Thyroid gland (tissue), 4 donors: ENCODE measurements at regions not wholly inside any gene's neighbourhood (a gene's known extent, or its start where the extent isn't known, plus 50 kb on each side); places are given as distances from the start of the nearest gene placed in this dataset.

Experiments used
- DNase-seq, 2 donors: peaks; one replicate each; pipeline ENCODE4 v3.0.0-alpha.2; 2019
- H3K27ac ChIP-seq, 3 donors: fragments of 200-600 bp; sonication (generic); 1 replicate in 2 of 3; 2 replicates in 1 of 3; pipeline ENCODE4 v1.5.1; 2016 to 2019; ENCODE audit warnings: mild to moderate bottlenecking in 1 of 3, moderate library complexity in 1 of 3
- H3K27me3 ChIP-seq: fragments of 200-600 bp; sonication (generic); one replicate; pipeline ENCODE4 v1.5.1; 2019
- H3K36me3 ChIP-seq, 2 donors: fragments of 200-600 bp; sonication (generic); one replicate each; pipeline ENCODE4 v1.5.1; 2016 to 2019
- H3K4me1 ChIP-seq, 2 donors: fragments of 200-600 bp; sonication (generic); one replicate each; pipeline ENCODE4 v1.5.1; 2017 to 2019
- H3K4me3 ChIP-seq, 3 donors: fragments of 200-600 bp; sonication (generic); replicated peaks in 1 of 3; 1 replicate in 2 of 3; 2 replicates in 1 of 3; pipeline ENCODE4 v1.5.1; 2016; ENCODE audit warnings: mild to moderate bottlenecking in 1 of 3
- H3K9me3 ChIP-seq: fragments of 200-600 bp; sonication (generic); one replicate; pipeline ENCODE4 v1.5.1; 2017
- CTCF ChIP-seq, 6 experiments: fragments of 200-600 bp in 3 of 6; fragments of 450-650 bp in 3 of 6; sonication (generic) in 3 of 6; IDR thresholded peaks; one replicate each; pipeline ENCODE4 v1.5.1; 2016 to 2019; ENCODE audit warnings: antibody characterized with exemption in 6 of 6, mild to moderate bottlenecking in 2 of 6, inconsistent platforms in 1 of 6, moderate library complexity in 1 of 6
- POLR2A ChIP-seq, 2 donors: fragments of 450-650 bp; IDR thresholded peaks; one replicate each; pipeline ENCODE4 v1.6.1; 2017; ENCODE audit warnings: antibody characterized with exemption in 2 of 2, mild to moderate bottlenecking in 2 of 2, moderate library complexity in 1 of 2
- WGBS, 2 donors: methylation state at CpG; one replicate each; pipeline ENCODE4 v1.1.5; 2017; 5-methylcytosine and 5-hydroxymethylcytosine counted together
- intact Hi-C: fragments of 100-400 bp; cut with DNase I; formaldehyde crosslinking; loops from one replicate; pipeline ENCODE4 v1.15.1; 2023

GRCh38 chr12:127899971-127900370 is 367.0 kb upstream of the TMEM132C start:
- intact Hi-C loops: no loop called here
- Histone ChIP-seq H3K27me3 (no peaks in the 10 kb centered on the region), H3K27ac (peak overlapping the region in 2 of 3 donors; percentile 33 to 51), H3K4me1 (peaks cover 0 to 15% of the 10 kb centered on the region in 2 donors), H3K36me3 (no peaks in the 10 kb centered on the region), H3K9me3 (no peaks in the 10 kb centered on the region), H3K4me3 (no peak overlapping the region)
- DNase-seq: peak; percentile 53 to 76
- 8 to 18% methylated on average over 5 of the region's 5 CpGs for WGBS, 2 donors
- no peak for TF ChIP-seq POLR2A (IDR thresholded peaks at IDR 0.05)
- TF ChIP-seq CTCF (IDR thresholded peaks at IDR 0.05): no peak

GRCh38 chr12:127900386-127900785 is 366.6 kb upstream of the TMEM132C start:
- WGBS, 2 donors: 64 to 75% methylated on average over 5 of the region's 5 CpGs
- no peak for DNase-seq
- Histone ChIP-seq H3K27me3 (no peaks in the 10 kb centered on the region), H3K36me3 (no peaks in the 10 kb centered on the region), H3K4me1 (peaks cover 0 to 15% of the 10 kb centered on the region in 2 donors), H3K4me3 (no peak overlapping the region), H3K9me3 (no peaks in the 10 kb centered on the region), H3K27ac (no peak overlapping the region)
- TF ChIP-seq CTCF (IDR thresholded peaks at IDR 0.05) (no peak), POLR2A (IDR thresholded peaks at IDR 0.05) (no peak)
- intact Hi-C loops: no loop called here

GRCh38 chr12:127903146-127903545 is 363.8 kb upstream of the TMEM132C start:
- no peak overlapping the region for H3K4me3 ChIP-seq
- no peaks in the 10 kb centered on the region for H3K9me3 ChIP-seq
- no peaks in the 10 kb centered on the region for H3K27me3 ChIP-seq
- WGBS, 2 donors: 10 to 21% methylated on average over 5 of the region's 5 CpGs
- DNase-seq: peak in 1 of 2 donors; percentile 15
- H3K4me1 ChIP-seq: peaks cover 0 to 15% of the 10 kb centered on the region in 2 donors
- peak overlapping the region in 2 of 3 donors; percentile 23 to 57 for H3K27ac ChIP-seq
- no peaks in the 10 kb centered on the region for H3K36me3 ChIP-seq
- intact Hi-C loops: no loop called here
- TF ChIP-seq CTCF (IDR thresholded peaks at IDR 0.05): no peak
- TF ChIP-seq POLR2A (IDR thresholded peaks at IDR 0.05): no peak

GRCh38 chr12:127909041-127909440 is 357.9 kb upstream of the TMEM132C start:
- 73 to 75% methylated on average over 2 of the region's 2 CpGs for WGBS, 2 donors
- Histone ChIP-seq H3K9me3 (no peaks in the 10 kb centered on the region), H3K4me3 (no peak overlapping the region), H3K36me3 (no peaks in the 10 kb centered on the region), H3K27me3 (no peaks in the 10 kb centered on the region), H3K27ac (no peak overlapping the region), H3K4me1 (no peaks in the 10 kb centered on the region)
- intact Hi-C loops: no loop called here
- DNase-seq: no peak
- TF ChIP-seq POLR2A (IDR thresholded peaks at IDR 0.05): no peak
- no peak for TF ChIP-seq CTCF (IDR thresholded peaks at IDR 0.05)

- 74 to 80% methylated on average over 5 of the region's 5 CpGs for WGBS, 2 donors
- H3K27me3 ChIP-seq: no peaks in the 10 kb centered on the region
Observed at GRCh38 chr12:127911291-127911690, 355.7 kb upstream of the TMEM132C start.

More at GRCh38 chr12:127911291-127911690, 355.7 kb upstream of the TMEM132C start:
- H3K27ac ChIP-seq: no peak overlapping the region
- intact Hi-C loops: no loop called here
- TF ChIP-seq CTCF (IDR thresholded peaks at IDR 0.05) (no peak), POLR2A (IDR thresholded peaks at IDR 0.05) (no peak)
- H3K9me3 ChIP-seq: no peaks in the 10 kb centered on the region
- DNase-seq: no peak
- H3K4me1 ChIP-seq: no peaks in the 10 kb centered on the region
- no peak overlapping the region for H3K4me3 ChIP-seq
- no peaks in the 10 kb centered on the region for H3K36me3 ChIP-seq
